ENCODE measurements at regions not wholly inside any gene's neighbourhood (a gene's known extent, or its start where the extent isn't known, plus 50 kb on each side); places are given as distances from the start of the nearest gene placed in this dataset.

DNA sequence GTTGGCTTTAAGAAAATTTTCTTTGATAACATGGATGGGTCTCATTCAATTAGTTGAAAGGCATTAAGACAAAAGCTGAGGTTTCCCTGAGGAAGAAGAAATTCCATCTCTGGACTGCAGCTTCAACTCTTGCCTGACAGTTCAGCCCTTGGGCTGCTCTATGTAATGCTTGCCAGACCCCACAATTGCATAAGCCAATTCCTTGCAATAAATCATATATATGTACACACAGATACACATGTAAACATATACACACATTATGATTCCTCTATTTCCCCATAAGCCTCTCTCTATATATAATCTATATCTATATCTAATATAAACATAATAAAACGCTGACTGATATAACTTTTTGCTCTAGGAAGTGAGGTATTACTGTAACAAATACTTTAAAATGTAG is 301.5 kb upstream of the PRMT6 start:
- TF ChIP-seq, protein P1, sequence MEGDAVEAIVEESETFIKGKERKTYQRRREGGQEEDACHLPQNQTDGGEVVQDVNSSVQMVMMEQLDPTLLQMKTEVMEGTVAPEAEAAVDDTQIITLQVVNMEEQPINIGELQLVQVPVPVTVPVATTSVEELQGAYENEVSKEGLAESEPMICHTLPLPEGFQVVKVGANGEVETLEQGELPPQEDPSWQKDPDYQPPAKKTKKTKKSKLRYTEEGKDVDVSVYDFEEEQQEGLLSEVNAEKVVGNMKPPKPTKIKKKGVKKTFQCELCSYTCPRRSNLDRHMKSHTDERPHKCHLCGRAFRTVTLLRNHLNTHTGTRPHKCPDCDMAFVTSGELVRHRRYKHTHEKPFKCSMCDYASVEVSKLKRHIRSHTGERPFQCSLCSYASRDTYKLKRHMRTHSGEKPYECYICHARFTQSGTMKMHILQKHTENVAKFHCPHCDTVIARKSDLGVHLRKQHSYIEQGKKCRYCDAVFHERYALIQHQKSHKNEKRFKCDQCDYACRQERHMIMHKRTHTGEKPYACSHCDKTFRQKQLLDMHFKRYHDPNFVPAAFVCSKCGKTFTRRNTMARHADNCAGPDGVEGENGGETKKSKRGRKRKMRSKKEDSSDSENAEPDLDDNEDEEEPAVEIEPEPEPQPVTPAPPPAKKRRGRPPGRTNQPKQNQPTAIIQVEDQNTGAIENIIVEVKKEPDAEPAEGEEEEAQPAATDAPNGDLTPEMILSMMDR (conservative IDR thresholded peaks at IDR 0.05; ENCODE audit: low read length): no peak
- TF ChIP-seq EZH2phosphoT487 (IDR thresholded peaks at IDR 0.05; ENCODE audit: borderline replicate concordance, low read depth, low read length): no peak

Data from OCI-LY7 (cell line).